Gastroesophageal sphincter (tissue), 3 donors: ENCODE measurements at regions not wholly inside any gene's neighbourhood (a gene's known extent, or its start where the extent isn't known, plus 50 kb on each side); places are given as distances from the start of the nearest gene placed in this dataset.
"Not testable (repeated sequence)": the region's sequence is repeated elsewhere in the genome, so short reads cannot be mapped to it uniquely, and the experiment has no call there.

Experiments used
- EP300 ChIP-seq: sonication (generic); formaldehyde crosslinking; IDR thresholded peaks from one replicate; pipeline ENCODE4 v1.6.1; 2017; ENCODE audit warnings: antibody characterized with exemption, mild to moderate bottlenecking
- POLR2A ChIP-seq, 2 donors: fragments of 450-650 bp; IDR thresholded peaks; one replicate each; pipeline ENCODE4 v1.6.1; 2017; ENCODE audit warnings: antibody characterized with exemption in 2 of 2, mild to moderate bottlenecking in 2 of 2, moderate library complexity in 1 of 2
- TF ChIP-seq, protein P1 (sequence below), 4 experiments: fragments of 200-600 bp in 2 of 4; fragments of 450-650 bp in 2 of 4; sonication (generic) in 1 of 4; IDR thresholded peaks; one replicate each; pipeline ENCODE4 v1.5.1; 2017 to 2019; ENCODE audit warnings: antibody characterized with exemption in 4 of 4, mild to moderate bottlenecking in 2 of 4, moderate library complexity in 2 of 4

DNA sequence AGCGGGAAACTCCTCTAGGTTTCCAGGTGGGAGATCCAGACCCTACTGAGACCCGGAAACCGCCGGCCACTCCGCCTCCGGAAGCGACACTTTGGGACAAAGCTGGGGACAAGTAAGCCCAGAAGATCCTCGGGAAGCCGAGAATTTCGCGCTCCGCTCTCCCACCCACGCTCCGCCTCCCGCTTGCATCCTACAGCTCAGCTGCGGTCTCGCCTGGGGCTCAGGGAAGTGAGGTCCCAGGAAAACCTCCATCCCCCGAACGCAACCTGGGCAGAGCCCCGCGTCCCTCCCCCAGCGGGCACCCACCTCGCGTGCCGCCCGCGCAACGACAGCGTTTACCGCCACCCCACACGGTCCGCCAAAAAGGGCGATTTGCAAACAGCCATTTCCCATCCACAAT is 4054.7 kb upstream of the TPTE start:
- TF ChIP-seq POLR2A (IDR thresholded peaks at IDR 0.05); EP300: not testable (repeated sequence)
- TF ChIP-seq, protein P1, sequence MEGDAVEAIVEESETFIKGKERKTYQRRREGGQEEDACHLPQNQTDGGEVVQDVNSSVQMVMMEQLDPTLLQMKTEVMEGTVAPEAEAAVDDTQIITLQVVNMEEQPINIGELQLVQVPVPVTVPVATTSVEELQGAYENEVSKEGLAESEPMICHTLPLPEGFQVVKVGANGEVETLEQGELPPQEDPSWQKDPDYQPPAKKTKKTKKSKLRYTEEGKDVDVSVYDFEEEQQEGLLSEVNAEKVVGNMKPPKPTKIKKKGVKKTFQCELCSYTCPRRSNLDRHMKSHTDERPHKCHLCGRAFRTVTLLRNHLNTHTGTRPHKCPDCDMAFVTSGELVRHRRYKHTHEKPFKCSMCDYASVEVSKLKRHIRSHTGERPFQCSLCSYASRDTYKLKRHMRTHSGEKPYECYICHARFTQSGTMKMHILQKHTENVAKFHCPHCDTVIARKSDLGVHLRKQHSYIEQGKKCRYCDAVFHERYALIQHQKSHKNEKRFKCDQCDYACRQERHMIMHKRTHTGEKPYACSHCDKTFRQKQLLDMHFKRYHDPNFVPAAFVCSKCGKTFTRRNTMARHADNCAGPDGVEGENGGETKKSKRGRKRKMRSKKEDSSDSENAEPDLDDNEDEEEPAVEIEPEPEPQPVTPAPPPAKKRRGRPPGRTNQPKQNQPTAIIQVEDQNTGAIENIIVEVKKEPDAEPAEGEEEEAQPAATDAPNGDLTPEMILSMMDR (IDR thresholded peaks at IDR 0.05): not testable (repeated sequence)
